K562 (cell line): ENCODE measurements at regions not wholly inside any gene's neighbourhood (a gene's known extent, or its start where the extent isn't known, plus 50 kb on each side); places are given as distances from the start of the nearest gene placed in this dataset.

Source experiments
- ATAC-seq: fragments of 200-7000 bp; cut with Tn5 transposase; 3 replicates; pipeline ENCODE4 v1.9.1; 2020; ENCODE audit warnings: moderate library complexity
- BruUV-seq: library from RNA; stranded (reverse); fragments of 400-500 nt; replicated peaks from 2 replicates; lab custom pipeline; 2021; lab: Mats Ljungman, UMichigan
- CTCF ChIA-PET: fragments of 300-600 bp; formaldehyde crosslinking; extraction: SDS; loops from one replicate; lab custom pipeline; 2021; ENCODE audit warnings: low intra/inter-chr PET ratio; lab: Yijun Ruan, JAX
- POLR2A ChIA-PET: fragments of 300-600, 350-650 bp; sonication (Branson Sonifier 250); formaldehyde crosslinking; extraction: SDS; loops from one replicate; lab custom pipeline; 2021; ENCODE audit warnings: antibody characterized with exemption, inconsistent platforms; lab: Yijun Ruan, JAX
- DNase-seq, 4 experiments: peaks; one replicate each; pipeline versions ENCODE4 v3.0.0 to v3.0.0-alpha.2; 2011 to 2018; ENCODE audit warnings: low spot score in 3 of 4, mixed read lengths in 3 of 4; ENCODE audit errors: extremely low read depth in 1 of 4
- FAIRE-seq: peaks from 2 replicates; lab custom pipeline; 2011; peaks lifted over from hg19 to GRCh38; lab: Jason Lieb, UNC
- H2AFZ ChIP-seq: 2 replicates; pipeline ENCODE4 v1.6.0; 2011; ENCODE audit warnings: low read depth, low read length, control low read depth, inconsistent platforms
- H3K27ac ChIP-seq: fragments of 200-600 bp; 3 replicates; pipeline ENCODE4 v1.8.0; 2011; ENCODE audit warnings: low read depth, mild to moderate bottlenecking, control low read depth, inconsistent platforms, low read length, moderate library complexity, mixed read lengths; ENCODE audit errors: extremely low read depth
- H3K27me3 ChIP-seq, 2 experiments: fragments of 300-600 bp in 1 of 2; 2 replicates in 1 of 2; 3 replicates in 1 of 2; pipeline versions ENCODE4 v1.6.0 to v1.8.0; 2011; ENCODE audit warnings: inconsistent platforms in 2 of 2, low read length in 2 of 2, mild to moderate bottlenecking in 1 of 2, mixed read lengths in 1 of 2, moderate library complexity in 1 of 2; ENCODE audit not compliant: control insufficient read depth in 2 of 2, insufficient read depth in 2 of 2
- H3K36me3 ChIP-seq: fragments of 300-600 bp; 3 replicates; pipeline ENCODE4 v1.8.0; 2011; ENCODE audit warnings: mild to moderate bottlenecking, low read length, inconsistent platforms; ENCODE audit not compliant: control insufficient read depth, insufficient read depth
- H3K4me1 ChIP-seq, 2 experiments: fragments of 200-600 bp in 1 of 2; replicated peaks in 1 of 2; 2 replicates in 1 of 2; 3 replicates in 1 of 2; pipeline versions ENCODE4 v1.5.1 to v1.8.0; 2011; ENCODE audit warnings: inconsistent platforms in 2 of 2, low read length in 2 of 2, mild to moderate bottlenecking in 1 of 2, mixed read lengths in 1 of 2, moderate library complexity in 1 of 2; ENCODE audit not compliant: control insufficient read depth in 2 of 2, insufficient read depth in 2 of 2
- H3K4me2 ChIP-seq: 2 replicates; pipeline ENCODE4 v1.6.1; 2011; ENCODE audit warnings: low read length, control low read depth, inconsistent platforms, mixed read lengths; ENCODE audit not compliant: insufficient read depth
- H3K4me3 ChIP-seq: fragments of 200-600 bp; sonication (generic), shearing (Covaris generic); 2 replicates; pipeline ENCODE4 v1.5.1; 2016; ENCODE audit warnings: control low read depth, inconsistent platforms
- H3K79me2 ChIP-seq: fragments of 200-600 bp; 3 replicates; pipeline ENCODE4 v1.8.0; 2011; ENCODE audit warnings: low read length, inconsistent platforms; ENCODE audit not compliant: control insufficient read depth, insufficient read depth
- H3K9ac ChIP-seq, 2 experiments: 2 replicates each; pipeline versions ENCODE4 v1.6.0 to v1.6.1; 2011; ENCODE audit warnings: low read depth in 2 of 2, low read length in 2 of 2, control low read depth in 1 of 2, inconsistent platforms in 1 of 2, mild to moderate bottlenecking in 1 of 2, mixed read lengths in 1 of 2; ENCODE audit not compliant: insufficient read depth in 1 of 2
- H3K9me1 ChIP-seq: one replicate; pipeline ENCODE4 v1.6.0; 2011; ENCODE audit warnings: inconsistent platforms, mild to moderate bottlenecking, low read length, moderate library complexity; ENCODE audit not compliant: control insufficient read depth, insufficient read depth
- H3K9me3 ChIP-seq: replicated peaks from 2 replicates; pipeline ENCODE4 v1.5.1; 2011; ENCODE audit warnings: low read depth, low read length, inconsistent platforms; ENCODE audit not compliant: control insufficient read depth, insufficient read depth
- H4K20me1 ChIP-seq: replicated peaks from 2 replicates; pipeline ENCODE4 v1.6.1; 2011; ENCODE audit warnings: low read length, inconsistent platforms, mixed read lengths; ENCODE audit not compliant: control insufficient read depth, insufficient read depth
- BRCA1 ChIP-seq, 2 experiments: fragments of 450-650 bp in 1 of 2; sonication (generic) in 1 of 2; formaldehyde crosslinking in 1 of 2; IDR thresholded peaks; 2 replicates each; pipeline versions ENCODE4 v1.5.0 to v1.6.1; 2017 to 2020; ENCODE audit warnings: mild to moderate bottlenecking in 1 of 2, missing genetic modification reagents in 1 of 2
- CC2D1A ChIP-seq: fragments of 450-650 bp; IDR thresholded peaks from 2 replicates; pipeline ENCODE4 v1.6.1; 2017; ENCODE audit warnings: mild to moderate bottlenecking
- IRF2 ChIP-seq: sonication (generic); formaldehyde crosslinking; IDR thresholded peaks from 2 replicates; pipeline ENCODE4 v1.8.1; 2022; ENCODE audit warnings: mild to moderate bottlenecking, missing genetic modification reagents
- KDM1A ChIP-seq, 2 experiments: fragments of 450-650 bp; IDR thresholded peaks; 2 replicates each; pipeline ENCODE4 v1.6.1; 2016; ENCODE audit warnings: mild to moderate bottlenecking in 2 of 2
- NCOA4 ChIP-seq: fragments of 450-650 bp; IDR thresholded peaks from 2 replicates; pipeline ENCODE4 v1.6.1; 2018; ENCODE audit warnings: mild to moderate bottlenecking; ENCODE audit not compliant: partially characterized antibody
- NFRKB ChIP-seq: fragments of 450-650 bp; IDR thresholded peaks from 2 replicates; pipeline ENCODE4 v1.6.1; 2016; ENCODE audit warnings: low read depth
- NFYB ChIP-seq: IDR thresholded peaks from 2 replicates; pipeline ENCODE4 v1.6.1; 2011; ENCODE audit warnings: mild to moderate bottlenecking, moderate library complexity; ENCODE audit not compliant: insufficient read length; ENCODE audit errors: extremely low read depth
- RNF2 ChIP-seq: sonication (generic); IDR thresholded peaks from 2 replicates; pipeline ENCODE4 v1.6.1; 2016
- ZSCAN32 ChIP-seq: fragments of 450-650 bp; formaldehyde crosslinking; IDR thresholded peaks from 2 replicates; pipeline ENCODE4 v1.4.0; 2020; ENCODE audit warnings: mild to moderate bottlenecking, moderate library complexity
- WGBS: fragments of 100-300 bp; shearing (Covaris generic); methylation state at CpG from one replicate; pipeline ENCODE4 v1.1.6; 2016; ENCODE audit warnings: low coverage, mixed read lengths; ENCODE audit not compliant: insufficient coverage; ENCODE audit errors: missing lambda C conversion rate; 5-methylcytosine and 5-hydroxymethylcytosine counted together
- in situ Hi-C: fragments of 300-500 bp; cut with MboI; formaldehyde crosslinking; loops from 4 replicates; pipeline ENCODE4 v1.15.0; 2018; ENCODE audit warnings: inconsistent platforms, mixed read lengths
- intact Hi-C: fragments of 100-400 bp; cut with micrococcal nuclease; formaldehyde crosslinking; loops from 2 replicates; pipeline ENCODE4 v1.14.2; 2022
- TF ChIP-seq, protein P1 (sequence below): sonication (generic); formaldehyde crosslinking; IDR thresholded peaks from 2 replicates; pipeline ENCODE4 v1.8.0; 2023; ENCODE audit warnings: missing genetic modification reagents, mild to moderate bottlenecking, borderline replicate concordance
- TF ChIP-seq, protein P2 (sequence below): fragments of 250-450 bp; sonication (Bioruptor Pico); IDR thresholded peaks from 2 replicates; pipeline ENCODE4 v1.6.1; 2021; ENCODE audit warnings: mild to moderate bottlenecking
- TF ChIP-seq, protein P3 (sequence below): IDR thresholded peaks from 2 replicates; pipeline ENCODE4 v1.6.1; 2012; ENCODE audit warnings: low read depth, low read length, improper control_type of control experiment, borderline replicate concordance
- TF ChIP-seq, protein P4 (sequence below): fragments of 250-450 bp; sonication (Bioruptor Pico); IDR thresholded peaks from 2 replicates; pipeline ENCODE4 v1.8.0; 2021; ENCODE audit warnings: moderate library complexity, mild to moderate bottlenecking, inconsistent platforms

DNA sequence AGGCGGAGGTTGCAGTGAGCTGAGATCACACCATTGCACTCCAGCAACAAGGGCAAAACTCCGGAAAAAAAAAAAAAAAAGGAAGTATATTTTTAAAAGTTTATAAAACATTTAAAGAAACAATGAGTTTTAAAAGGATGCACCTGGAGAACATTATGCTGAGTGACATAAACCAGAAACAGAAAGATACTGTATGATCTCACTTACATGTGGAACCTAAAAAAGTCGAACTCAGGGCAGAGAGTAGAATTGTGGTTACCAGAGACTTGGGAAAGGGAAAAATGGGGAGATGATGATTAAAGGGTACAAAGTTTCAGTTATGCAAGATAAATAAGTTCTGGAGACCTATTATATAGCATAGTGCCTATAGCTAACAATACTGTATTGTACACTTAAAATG, 52.8 kb upstream of the RTN4 start:
- H3K27me3 ChIP-seq = no peaks in the 10 kb centered on the region
- H3K27ac ChIP-seq = no peak overlapping the region
- no peak overlapping the region for H3K9ac ChIP-seq
- intact Hi-C loops = no loop called here
- H3K4me1 ChIP-seq = peaks cover 4 to 32% of the 10 kb centered on the region in 2 experiments; a peak in 4 of 5 replicates
- FAIRE-seq = no peak
- H3K4me3 ChIP-seq = no peak overlapping the region
- in situ Hi-C loops = no loop called here
- no peak for DNase-seq
- no peaks in the 10 kb centered on the region for H3K9me1 ChIP-seq
- no peaks in the 10 kb centered on the region for H3K79me2 ChIP-seq
- TF ChIP-seq BRCA1 (IDR thresholded peaks at IDR 0.05) = no peak
- TF ChIP-seq BRCA1 (CRISPR knock-in tag; IDR thresholded peaks at IDR 0.05) = no peak
- TF ChIP-seq, protein P1, sequence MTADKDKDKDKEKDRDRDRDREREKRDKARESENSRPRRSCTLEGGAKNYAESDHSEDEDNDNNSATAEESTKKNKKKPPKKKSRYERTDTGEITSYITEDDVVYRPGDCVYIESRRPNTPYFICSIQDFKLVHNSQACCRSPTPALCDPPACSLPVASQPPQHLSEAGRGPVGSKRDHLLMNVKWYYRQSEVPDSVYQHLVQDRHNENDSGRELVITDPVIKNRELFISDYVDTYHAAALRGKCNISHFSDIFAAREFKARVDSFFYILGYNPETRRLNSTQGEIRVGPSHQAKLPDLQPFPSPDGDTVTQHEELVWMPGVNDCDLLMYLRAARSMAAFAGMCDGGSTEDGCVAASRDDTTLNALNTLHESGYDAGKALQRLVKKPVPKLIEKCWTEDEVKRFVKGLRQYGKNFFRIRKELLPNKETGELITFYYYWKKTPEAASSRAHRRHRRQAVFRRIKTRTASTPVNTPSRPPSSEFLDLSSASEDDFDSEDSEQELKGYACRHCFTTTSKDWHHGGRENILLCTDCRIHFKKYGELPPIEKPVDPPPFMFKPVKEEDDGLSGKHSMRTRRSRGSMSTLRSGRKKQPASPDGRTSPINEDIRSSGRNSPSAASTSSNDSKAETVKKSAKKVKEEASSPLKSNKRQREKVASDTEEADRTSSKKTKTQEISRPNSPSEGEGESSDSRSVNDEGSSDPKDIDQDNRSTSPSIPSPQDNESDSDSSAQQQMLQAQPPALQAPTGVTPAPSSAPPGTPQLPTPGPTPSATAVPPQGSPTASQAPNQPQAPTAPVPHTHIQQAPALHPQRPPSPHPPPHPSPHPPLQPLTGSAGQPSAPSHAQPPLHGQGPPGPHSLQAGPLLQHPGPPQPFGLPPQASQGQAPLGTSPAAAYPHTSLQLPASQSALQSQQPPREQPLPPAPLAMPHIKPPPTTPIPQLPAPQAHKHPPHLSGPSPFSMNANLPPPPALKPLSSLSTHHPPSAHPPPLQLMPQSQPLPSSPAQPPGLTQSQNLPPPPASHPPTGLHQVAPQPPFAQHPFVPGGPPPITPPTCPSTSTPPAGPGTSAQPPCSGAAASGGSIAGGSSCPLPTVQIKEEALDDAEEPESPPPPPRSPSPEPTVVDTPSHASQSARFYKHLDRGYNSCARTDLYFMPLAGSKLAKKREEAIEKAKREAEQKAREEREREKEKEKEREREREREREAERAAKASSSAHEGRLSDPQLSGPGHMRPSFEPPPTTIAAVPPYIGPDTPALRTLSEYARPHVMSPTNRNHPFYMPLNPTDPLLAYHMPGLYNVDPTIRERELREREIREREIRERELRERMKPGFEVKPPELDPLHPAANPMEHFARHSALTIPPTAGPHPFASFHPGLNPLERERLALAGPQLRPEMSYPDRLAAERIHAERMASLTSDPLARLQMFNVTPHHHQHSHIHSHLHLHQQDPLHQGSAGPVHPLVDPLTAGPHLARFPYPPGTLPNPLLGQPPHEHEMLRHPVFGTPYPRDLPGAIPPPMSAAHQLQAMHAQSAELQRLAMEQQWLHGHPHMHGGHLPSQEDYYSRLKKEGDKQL = no peak
- no peak for TF ChIP-seq IRF2 (CRISPR knock-in tag)
- no peak for TF ChIP-seq KDM1A (IDR thresholded peaks at IDR 0.05)
- TF ChIP-seq, protein P2, sequence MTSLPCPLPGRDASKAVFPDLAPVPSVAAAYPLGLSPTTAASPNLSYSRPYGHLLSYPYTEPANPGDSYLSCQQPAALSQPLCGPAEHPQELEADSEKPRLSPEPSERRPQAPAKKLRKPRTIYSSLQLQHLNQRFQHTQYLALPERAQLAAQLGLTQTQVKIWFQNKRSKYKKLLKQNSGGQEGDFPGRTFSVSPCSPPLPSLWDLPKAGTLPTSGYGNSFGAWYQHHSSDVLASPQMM (CRISPR knock-in tag) = no peak
- no peak for TF ChIP-seq NFRKB
- TF ChIP-seq RNF2 = no peak
- no peak for TF ChIP-seq NFYB
- TF ChIP-seq, protein P3, sequence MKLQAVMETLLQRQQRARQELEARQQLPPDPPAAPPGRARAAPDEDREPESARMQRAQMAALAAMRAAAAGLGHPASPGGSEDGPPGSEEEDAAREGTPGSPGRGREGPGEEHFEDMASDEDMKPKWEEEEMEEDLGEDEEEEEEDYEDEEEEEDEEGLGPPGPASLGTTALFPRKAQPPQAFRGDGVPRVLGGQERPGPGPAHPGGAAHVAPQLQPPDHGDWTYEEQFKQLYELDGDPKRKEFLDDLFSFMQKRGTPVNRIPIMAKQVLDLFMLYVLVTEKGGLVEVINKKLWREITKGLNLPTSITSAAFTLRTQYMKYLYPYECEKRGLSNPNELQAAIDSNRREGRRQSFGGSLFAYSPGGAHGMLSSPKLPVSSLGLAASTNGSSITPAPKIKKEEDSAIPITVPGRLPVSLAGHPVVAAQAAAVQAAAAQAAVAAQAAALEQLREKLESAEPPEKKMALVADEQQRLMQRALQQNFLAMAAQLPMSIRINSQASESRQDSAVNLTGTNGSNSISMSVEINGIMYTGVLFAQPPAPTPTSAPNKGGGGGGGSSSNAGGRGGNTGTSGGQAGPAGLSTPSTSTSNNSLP = no peak
- TF ChIP-seq CC2D1A = no peak
- no peak for TF ChIP-seq NCOA4
- no peak for TF ChIP-seq ZSCAN32
- TF ChIP-seq, protein P4, sequence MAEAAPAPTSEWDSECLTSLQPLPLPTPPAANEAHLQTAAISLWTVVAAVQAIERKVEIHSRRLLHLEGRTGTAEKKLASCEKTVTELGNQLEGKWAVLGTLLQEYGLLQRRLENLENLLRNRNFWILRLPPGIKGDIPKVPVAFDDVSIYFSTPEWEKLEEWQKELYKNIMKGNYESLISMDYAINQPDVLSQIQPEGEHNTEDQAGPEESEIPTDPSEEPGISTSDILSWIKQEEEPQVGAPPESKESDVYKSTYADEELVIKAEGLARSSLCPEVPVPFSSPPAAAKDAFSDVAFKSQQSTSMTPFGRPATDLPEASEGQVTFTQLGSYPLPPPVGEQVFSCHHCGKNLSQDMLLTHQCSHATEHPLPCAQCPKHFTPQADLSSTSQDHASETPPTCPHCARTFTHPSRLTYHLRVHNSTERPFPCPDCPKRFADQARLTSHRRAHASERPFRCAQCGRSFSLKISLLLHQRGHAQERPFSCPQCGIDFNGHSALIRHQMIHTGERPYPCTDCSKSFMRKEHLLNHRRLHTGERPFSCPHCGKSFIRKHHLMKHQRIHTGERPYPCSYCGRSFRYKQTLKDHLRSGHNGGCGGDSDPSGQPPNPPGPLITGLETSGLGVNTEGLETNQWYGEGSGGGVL = no peak
- TF ChIP-seq, all 486 proteins: peak for 0
- ChIA-PET CTCF (no interaction called here), POLR2A (interaction anchor here (0.7 to 2.0 kb wide), 3 partner anchors 9 to 53 kb away, joined by 3 to 7 read pairs (median 4); partner anchors contain the start of gene RTN4)
- H3K9me3 ChIP-seq = no peaks in the 10 kb centered on the region
- BruUV-seq = no TSS peak
- WGBS = 80% methylated on average over 2 of the region's 3 CpGs
- no peak for ATAC-seq
- no peak overlapping the region for H2AFZ ChIP-seq
- H3K36me3 ChIP-seq = no peaks in the 10 kb centered on the region
- no peaks in the 10 kb centered on the region for H4K20me1 ChIP-seq
- no peak overlapping the region for H3K4me2 ChIP-seq
